ENCODE measurements at regions not wholly inside any gene's neighbourhood (a gene's known extent, or its start where the extent isn't known, plus 50 kb on each side); places are given as distances from the start of the nearest gene placed in this dataset.
"Not testable (repeated sequence)": the region's sequence is repeated elsewhere in the genome, so short reads cannot be mapped to it uniquely, and the experiment has no call there.

DNA sequence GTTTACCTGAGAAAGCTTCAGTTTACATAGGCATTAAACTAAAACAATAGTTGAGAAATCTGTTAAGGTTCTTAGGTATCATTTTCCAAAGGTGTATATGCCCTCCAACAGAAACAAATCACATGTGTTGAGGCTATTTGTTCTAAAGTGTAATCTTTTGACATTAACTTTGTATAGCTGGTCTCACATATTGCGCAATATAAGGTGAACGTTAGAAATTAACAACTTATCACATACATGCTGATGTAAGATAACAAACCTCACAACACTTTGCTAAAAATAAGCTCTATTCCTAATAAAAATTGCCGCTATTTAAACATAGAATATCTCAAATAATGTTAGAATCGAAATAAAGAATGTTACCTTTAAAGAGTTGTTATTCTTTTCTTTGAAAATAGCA, 340.6 kb downstream of the SRGAP2C start:
- 42 to 53% methylated on average over 4 of the region's 4 CpGs for whole genome bisulfite sequencing, 2 donors
- Histone ChIP-seq H3K4me3 (ENCODE audit: low read length in 2 of 2) (no peak overlapping the region), H3K27ac (ENCODE audit: low read depth in 1 of 2, low read length in 2 of 2) (no peak overlapping the region), H3K27me3 (ENCODE audit: control insufficient read depth in 1 of 2, insufficient read depth in 2 of 2, low read length in 1 of 2) (no peaks in the 10 kb centered on the region), H3K36me3 (ENCODE audit: control insufficient read depth in 1 of 2, insufficient read depth in 2 of 2, low read length in 1 of 2) (no peaks in the 10 kb centered on the region), H3K9me3 (ENCODE audit: control insufficient read depth, low read length) (no peaks in the 10 kb centered on the region), H3K4me1 (ENCODE audit: control insufficient read depth in 1 of 2, insufficient read depth in 2 of 2, low read length in 2 of 2) (no peaks in the 10 kb centered on the region)
- intact Hi-C loops (cut with DNase I), result no loop called here
- ATAC-seq (ENCODE audit: low FRiP score) (no peak), DNase-seq (no peak)

DNA sequence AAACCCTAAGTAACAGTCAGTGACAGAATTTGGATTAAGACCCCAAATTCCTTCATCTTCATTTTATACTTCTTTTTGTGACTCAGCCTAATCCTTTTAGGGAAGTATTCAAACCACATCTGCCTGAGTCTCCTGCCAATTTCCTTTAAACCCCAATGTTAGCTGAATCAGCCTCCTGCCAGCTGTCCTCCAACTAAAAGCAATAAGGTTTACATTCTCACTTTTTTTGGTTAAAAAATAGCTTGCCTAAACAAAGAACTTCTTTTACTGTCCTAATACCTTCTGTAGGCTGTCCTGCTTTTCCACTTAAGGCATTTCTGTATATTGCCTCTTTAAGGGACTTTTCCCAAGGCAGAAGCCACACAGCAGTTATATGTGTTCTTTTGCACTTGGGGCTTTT, 344.2 kb downstream of the SRGAP2C start:
- H3K27me3 ChIP-seq (ENCODE audit: control insufficient read depth in 1 of 2, insufficient read depth in 2 of 2, low read length in 1 of 2); H3K27ac ChIP-seq (ENCODE audit: low read depth in 1 of 2, low read length in 2 of 2); DNase-seq; H3K4me1 ChIP-seq (ENCODE audit: control insufficient read depth in 1 of 2, insufficient read depth in 2 of 2, low read length in 2 of 2); intact Hi-C loops (cut with DNase I); H3K36me3 ChIP-seq (ENCODE audit: control insufficient read depth in 1 of 2, insufficient read depth in 2 of 2, low read length in 1 of 2); H3K4me3 ChIP-seq (ENCODE audit: low read length in 2 of 2); H3K9me3 ChIP-seq (ENCODE audit: control insufficient read depth, low read length); ATAC-seq (ENCODE audit: low FRiP score): not testable (repeated sequence)

GRCh38 chr1:121530026-121530425, 345.3 kb downstream of the SRGAP2C start:
- H3K4me3 ChIP-seq (ENCODE audit: low read length in 2 of 2); DNase-seq; H3K4me1 ChIP-seq (ENCODE audit: control insufficient read depth in 1 of 2, insufficient read depth in 2 of 2, low read length in 2 of 2); H3K27ac ChIP-seq (ENCODE audit: low read depth in 1 of 2, low read length in 2 of 2); H3K9me3 ChIP-seq (ENCODE audit: control insufficient read depth, low read length); H3K36me3 ChIP-seq (ENCODE audit: control insufficient read depth in 1 of 2, insufficient read depth in 2 of 2, low read length in 1 of 2); H3K27me3 ChIP-seq (ENCODE audit: control insufficient read depth in 1 of 2, insufficient read depth in 2 of 2, low read length in 1 of 2); intact Hi-C loops (cut with DNase I); ATAC-seq (ENCODE audit: low FRiP score): not testable (repeated sequence)
- 55 to 65% methylated on average over 2 of the region's 2 CpGs for WGBS, 2 donors

DNA sequence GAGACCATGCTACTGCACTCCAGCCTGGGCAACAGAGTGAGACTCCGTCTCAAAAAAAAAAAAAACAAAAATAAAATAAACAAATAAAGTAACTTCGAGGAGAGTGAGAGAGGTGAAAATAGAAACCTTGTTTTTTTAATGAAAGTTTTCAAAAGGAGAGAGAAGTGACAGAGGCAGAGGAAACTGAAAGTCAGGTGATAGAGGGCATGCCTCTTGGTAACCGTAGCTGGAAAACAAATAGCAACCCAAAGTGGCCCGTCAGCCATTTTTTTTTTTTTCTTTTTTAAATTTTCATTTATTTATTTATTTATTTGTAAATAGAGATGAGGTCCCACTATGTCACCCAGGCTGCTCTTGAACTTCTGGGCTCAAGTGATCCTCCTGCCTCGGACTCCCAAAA, 347.0 kb downstream of the SRGAP2C start:
- H3K4me3 ChIP-seq (ENCODE audit: low read length in 2 of 2); intact Hi-C loops (cut with DNase I): not testable (repeated sequence)

DNA sequence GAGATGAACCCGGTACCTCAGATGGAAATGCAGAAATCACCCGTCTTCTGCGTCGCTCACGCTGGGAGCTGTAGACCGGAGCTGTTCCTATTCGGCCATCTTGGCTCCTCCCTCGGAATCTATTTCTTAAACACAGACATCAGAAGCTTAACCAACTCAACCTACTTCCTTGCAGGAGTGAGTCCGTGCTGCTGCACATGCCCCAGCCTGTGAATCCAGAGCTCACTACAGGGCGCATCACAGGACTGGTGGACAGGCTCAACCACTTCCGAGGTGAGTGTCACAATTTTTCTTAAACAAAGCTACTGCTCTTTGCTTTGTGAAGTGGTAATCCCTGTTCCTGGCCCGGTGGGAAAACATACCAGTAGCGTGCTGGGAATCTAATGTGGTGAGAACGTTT, 353.4 kb downstream of the SRGAP2C start:
- WGBS, 2 donors, result 81 to 87% methylated on average over 11 to 13 of the region's 14 CpGs

More for the DNA sequence above, 347.0 kb downstream of the SRGAP2C start:
- 73 to 76% methylated on average over 5 of the region's 5 CpGs for WGBS, 2 donors
- not testable (repeated sequence) for H3K4me1 ChIP-seq (ENCODE audit: control insufficient read depth in 1 of 2, insufficient read depth in 2 of 2, low read length in 2 of 2); ATAC-seq (ENCODE audit: low FRiP score); DNase-seq; H3K36me3 ChIP-seq (ENCODE audit: control insufficient read depth in 1 of 2, insufficient read depth in 2 of 2, low read length in 1 of 2); H3K27ac ChIP-seq (ENCODE audit: low read depth in 1 of 2, low read length in 2 of 2); H3K27me3 ChIP-seq (ENCODE audit: control insufficient read depth in 1 of 2, insufficient read depth in 2 of 2, low read length in 1 of 2); H3K9me3 ChIP-seq (ENCODE audit: control insufficient read depth, low read length)

GRCh38 chr1:121538943-121539575, 354.3 kb downstream of the SRGAP2C start:
- no peak overlapping the region for H3K27ac ChIP-seq (ENCODE audit: low read depth in 1 of 2, low read length in 2 of 2)

More for the DNA sequence above, 353.4 kb downstream of the SRGAP2C start:
- H3K9me3 ChIP-seq (ENCODE audit: control insufficient read depth, low read length); H3K4me3 ChIP-seq (ENCODE audit: low read length in 2 of 2); H3K27me3 ChIP-seq (ENCODE audit: control insufficient read depth in 1 of 2, insufficient read depth in 2 of 2, low read length in 1 of 2); H3K27ac ChIP-seq (ENCODE audit: low read depth in 1 of 2, low read length in 2 of 2); DNase-seq; intact Hi-C loops (cut with DNase I); ATAC-seq (ENCODE audit: low FRiP score); H3K36me3 ChIP-seq (ENCODE audit: control insufficient read depth in 1 of 2, insufficient read depth in 2 of 2, low read length in 1 of 2); H3K4me1 ChIP-seq (ENCODE audit: control insufficient read depth in 1 of 2, insufficient read depth in 2 of 2, low read length in 2 of 2): not testable (repeated sequence)

DNA sequence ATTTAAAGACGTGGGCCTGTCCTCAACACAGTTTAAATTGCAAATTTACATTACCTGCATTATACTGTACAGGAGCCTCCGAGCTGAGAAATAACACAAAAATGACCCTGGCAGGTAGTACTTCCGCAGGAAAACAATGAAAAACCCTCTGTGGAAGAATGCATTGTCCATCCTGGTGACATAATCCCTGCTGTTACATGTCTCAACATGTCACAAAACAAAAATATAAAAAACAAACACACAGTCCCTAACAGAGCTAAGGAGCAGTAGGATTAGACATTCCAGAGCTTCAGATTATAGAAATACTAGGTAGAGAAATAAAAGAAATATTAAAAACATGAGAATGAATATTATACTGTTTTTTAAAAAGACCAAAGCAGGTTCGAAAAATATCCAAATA, 359.2 kb downstream of the SRGAP2C start:
- H3K4me1 ChIP-seq (ENCODE audit: control insufficient read depth in 1 of 2, insufficient read depth in 2 of 2, low read length in 2 of 2); H3K27me3 ChIP-seq (ENCODE audit: control insufficient read depth in 1 of 2, insufficient read depth in 2 of 2, low read length in 1 of 2); DNase-seq; intact Hi-C loops (cut with DNase I); ATAC-seq (ENCODE audit: low FRiP score); H3K9me3 ChIP-seq (ENCODE audit: control insufficient read depth, low read length); H3K4me3 ChIP-seq (ENCODE audit: low read length in 2 of 2); H3K36me3 ChIP-seq (ENCODE audit: control insufficient read depth in 1 of 2, insufficient read depth in 2 of 2, low read length in 1 of 2); H3K27ac ChIP-seq (ENCODE audit: low read depth in 1 of 2, low read length in 2 of 2): not testable (repeated sequence)
- WGBS, 2 donors, result 72 to 73% methylated on average over 4 of the region's 4 CpGs

More at GRCh38 chr1:121538943-121539575, 354.3 kb downstream of the SRGAP2C start:
- no peak for DNase-seq
- ATAC-seq (ENCODE audit: low FRiP score), result no peak
- no peaks in the 10 kb centered on the region for H3K36me3 ChIP-seq (ENCODE audit: control insufficient read depth in 1 of 2, insufficient read depth in 2 of 2, low read length in 1 of 2)
- no peaks in the 10 kb centered on the region for H3K27me3 ChIP-seq (ENCODE audit: control insufficient read depth in 1 of 2, insufficient read depth in 2 of 2, low read length in 1 of 2)
- no peaks in the 10 kb centered on the region for H3K9me3 ChIP-seq (ENCODE audit: control insufficient read depth, low read length)
- 20 to 30% methylated on average over 2 of the region's 2 CpGs for WGBS, 2 donors
- H3K4me3 ChIP-seq (ENCODE audit: low read length in 2 of 2), result no peak overlapping the region
- no peaks in the 10 kb centered on the region for H3K4me1 ChIP-seq (ENCODE audit: control insufficient read depth in 1 of 2, insufficient read depth in 2 of 2, low read length in 2 of 2)
- intact Hi-C loops (cut with DNase I), result no loop called here

DNA sequence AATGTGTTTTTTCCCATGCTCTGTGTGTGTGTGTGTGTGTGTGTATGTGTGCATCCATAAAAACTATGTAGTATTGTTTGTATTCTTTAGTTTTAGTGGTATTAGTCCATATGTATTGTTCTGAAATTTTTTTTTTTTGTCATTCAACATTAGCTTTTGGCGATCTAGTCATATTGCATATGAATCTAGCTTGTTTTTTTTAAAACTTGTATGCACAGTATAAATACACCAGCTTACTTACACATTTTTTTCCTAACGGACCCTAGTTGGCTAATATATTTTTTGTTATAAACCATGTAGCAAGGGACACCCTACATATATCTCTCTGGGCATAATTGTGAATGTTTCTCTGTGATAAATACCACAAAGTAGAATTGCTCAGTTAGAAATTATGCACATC, 359.7 kb downstream of the SRGAP2C start:
- intact Hi-C loops (cut with DNase I), result no loop called here
- H3K27ac ChIP-seq (ENCODE audit: low read depth in 1 of 2, low read length in 2 of 2), result no peak overlapping the region
- 80 to 83% methylated on average over 2 of the region's 2 CpGs for WGBS, 2 donors

DNA sequence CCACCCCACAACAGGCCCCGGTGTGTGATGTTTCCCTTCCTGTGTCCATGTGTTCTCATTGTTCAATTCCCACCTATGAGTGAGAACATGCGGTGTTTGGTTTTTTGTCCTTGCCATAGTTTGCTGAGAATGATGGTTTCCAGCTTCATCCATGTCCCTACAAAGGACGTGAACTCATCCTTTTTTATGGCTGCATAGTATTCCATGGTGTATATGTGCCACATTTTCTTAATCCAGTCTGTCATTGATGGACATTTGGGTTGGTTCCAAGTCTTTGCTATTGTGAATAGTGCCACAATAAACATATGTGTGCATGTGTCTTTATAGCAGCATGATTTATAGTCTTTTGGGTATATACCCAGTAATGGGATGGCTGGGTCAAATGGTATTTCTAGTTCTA, 361.1 kb downstream of the SRGAP2C start:
- DNase-seq; H3K9me3 ChIP-seq (ENCODE audit: control insufficient read depth, low read length); ATAC-seq (ENCODE audit: low FRiP score); H3K4me1 ChIP-seq (ENCODE audit: control insufficient read depth in 1 of 2, insufficient read depth in 2 of 2, low read length in 2 of 2); H3K36me3 ChIP-seq (ENCODE audit: control insufficient read depth in 1 of 2, insufficient read depth in 2 of 2, low read length in 1 of 2); H3K27me3 ChIP-seq (ENCODE audit: control insufficient read depth in 1 of 2, insufficient read depth in 2 of 2, low read length in 1 of 2); H3K27ac ChIP-seq (ENCODE audit: low read depth in 1 of 2, low read length in 2 of 2); H3K4me3 ChIP-seq (ENCODE audit: low read length in 2 of 2); intact Hi-C loops (cut with DNase I): not testable (repeated sequence)
- WGBS, 2 donors, result 95 to 100% methylated on average over 1 to 3 of the region's 3 CpGs

More for the DNA sequence above, 359.7 kb downstream of the SRGAP2C start:
- Histone ChIP-seq H3K27me3 (ENCODE audit: control insufficient read depth in 1 of 2, insufficient read depth in 2 of 2, low read length in 1 of 2) (no peaks in the 10 kb centered on the region), H3K36me3 (ENCODE audit: control insufficient read depth in 1 of 2, insufficient read depth in 2 of 2, low read length in 1 of 2) (no peaks in the 10 kb centered on the region), H3K9me3 (ENCODE audit: control insufficient read depth, low read length) (no peaks in the 10 kb centered on the region), H3K4me3 (ENCODE audit: low read length in 2 of 2) (no peak overlapping the region), H3K4me1 (ENCODE audit: control insufficient read depth in 1 of 2, insufficient read depth in 2 of 2, low read length in 2 of 2) (no peaks in the 10 kb centered on the region)
- no peak for ATAC-seq (ENCODE audit: low FRiP score)
- DNase-seq, result no peak

Data from aorta (tissue), 5 donors.